Head of caudate nucleus (tissue), 42 donors: ENCODE measurements at regions not wholly inside any gene's neighbourhood (a gene's known extent, or its start where the extent isn't known, plus 50 kb on each side); places are given as distances from the start of the nearest gene placed in this dataset.
"Not testable (repeated sequence)": the region's sequence is repeated elsewhere in the genome, so short reads cannot be mapped to it uniquely, and the experiment has no call there.

ENCODE experiments used
- DNase-seq, 42 donors: peaks; one replicate each; pipeline versions ENCODE4 v3.0.0 to v3.0.0-alpha.2; 2020 to 2021; ENCODE audit warnings: mixed read lengths in 7 of 42
- intact Hi-C: fragments of 100-400 bp; cut with DNase I; formaldehyde crosslinking; loops from one replicate; pipeline ENCODE4 v1.15.0; 2022

- intact Hi-C loops: no loop called here
Observed at GRCh38 chr18:52130624-52131301, 209.2 kb upstream of the DCC start.

GRCh38 chr18:52131845-52132244 lies 208.2 kb upstream of the DCC start:
- no peak for DNase-seq
- intact Hi-C loops: no loop called here

More at GRCh38 chr18:52130624-52131301, 209.2 kb upstream of the DCC start:
- DNase-seq: no peak

GRCh38 chr18:52136532-52136931 lies 203.5 kb upstream of the DCC start:
- intact Hi-C loops: no loop called here
- no peak for DNase-seq

GRCh38 chr18:52140986-52141385 lies 199.0 kb upstream of the DCC start:
- no peak for DNase-seq
- intact Hi-C loops: no loop called here

GRCh38 chr18:52150050-52150449 lies 189.9 kb upstream of the DCC start:
- no peak for DNase-seq
- intact Hi-C loops: no loop called here

GRCh38 chr18:52152036-52152435 lies 188.0 kb upstream of the DCC start:
- intact Hi-C loops: no loop called here
- peak in 7 of 42 donors; percentile 3 to 44 (median 26) for DNase-seq

GRCh38 chr18:52156166-52156565 lies 183.8 kb upstream of the DCC start:
- no peak for DNase-seq
- intact Hi-C loops: no loop called here

- intact Hi-C loops: no loop called here
- DNase-seq: peak in 33 of 42 donors; percentile 3 to 84 (median 45)
Observed at GRCh38 chr18:52160636-52161035, 179.4 kb upstream of the DCC start.

GRCh38 chr18:52163478-52163877 lies 176.5 kb upstream of the DCC start:
- intact Hi-C loops: no loop called here
- no peak for DNase-seq

- DNase-seq, intact Hi-C loops: not testable (repeated sequence)
Observed at GRCh38 chr18:52168131-52168530, 171.9 kb upstream of the DCC start.

- intact Hi-C loops: no loop called here
Observed at GRCh38 chr18:52174220-52174619, 165.8 kb upstream of the DCC start.

GRCh38 chr18:52175406-52175805 lies 164.6 kb upstream of the DCC start:
- intact Hi-C loops: no loop called here
- DNase-seq: no peak

More at GRCh38 chr18:52174220-52174619, 165.8 kb upstream of the DCC start:
- no peak for DNase-seq

GRCh38 chr18:52183107-52183506 lies 156.9 kb upstream of the DCC start:
- no peak for DNase-seq
- intact Hi-C loops: no loop called here

- intact Hi-C loops: no loop called here
Observed at GRCh38 chr18:52190195-52190594, 149.8 kb upstream of the DCC start.

GRCh38 chr18:52190631-52191030 lies 149.4 kb upstream of the DCC start:
- intact Hi-C loops: no loop called here
- no peak for DNase-seq

More at GRCh38 chr18:52190195-52190594, 149.8 kb upstream of the DCC start:
- DNase-seq: no peak

GRCh38 chr18:52200406-52200805 lies 139.6 kb upstream of the DCC start:
- DNase-seq: no peak
- intact Hi-C loops: no loop called here

- peak in 41 of 42 donors; percentile 4 to 85 (median 44) for DNase-seq
Observed at GRCh38 chr18:52200921-52201663, 138.9 kb upstream of the DCC start.

GRCh38 chr18:52208646-52209045 lies 131.4 kb upstream of the DCC start:
- DNase-seq: no peak
- intact Hi-C loops: no loop called here

More at GRCh38 chr18:52200921-52201663, 138.9 kb upstream of the DCC start:
- intact Hi-C loops: no loop called here

- no peak for DNase-seq
- intact Hi-C loops: no loop called here
Observed at GRCh38 chr18:52216109-52216508, 123.9 kb upstream of the DCC start.

GRCh38 chr18:52216666-52217065 lies 123.3 kb upstream of the DCC start:
- intact Hi-C loops: no loop called here
- no peak for DNase-seq

- intact Hi-C loops: no loop called here
- no peak for DNase-seq
Observed at GRCh38 chr18:52219102-52219501, 120.9 kb upstream of the DCC start.
